ENCODE measurements at regions not wholly inside any gene's neighbourhood (a gene's known extent, or its start where the extent isn't known, plus 50 kb on each side); places are given as distances from the start of the nearest gene placed in this dataset.

GRCh38 chr12:28137414-28137813 lies 52.8 kb upstream of the CCDC91 start:
- no peaks in the 10 kb centered on the region for H3K79me2 ChIP-seq (ENCODE audit: insufficient read depth, low read length)
- H3K9me3 ChIP-seq (ENCODE audit: control insufficient read depth in 1 of 2, insufficient read depth in 1 of 2, low read depth in 1 of 2, low read length in 2 of 2), result no peaks in the 10 kb centered on the region
- no peak for TF ChIP-seq POLR2AphosphoS5 (IDR thresholded peaks at IDR 0.05; ENCODE audit: low read depth, low read length)
- TF ChIP-seq EZH2phosphoT487 (IDR thresholded peaks at IDR 0.05; ENCODE audit: borderline replicate concordance), result no peak
- no peak for TF ChIP-seq ELF1 (IDR thresholded peaks at IDR 0.05; ENCODE audit: borderline replicate concordance, low read depth)
- TF ChIP-seq MAX (IDR thresholded peaks at IDR 0.05), result no peak
- TF ChIP-seq REST (IDR thresholded peaks at IDR 0.05; ENCODE audit: low read depth), result no peak
- no peak for TF ChIP-seq CTCF (IDR thresholded peaks at IDR 0.05 in 2 of 3, conservative IDR thresholded peaks at IDR 0.05 in 1 of 3; ENCODE audit: borderline replicate concordance in 1 of 3, insufficient read depth in 1 of 3, low read depth in 2 of 3, low read length in 2 of 3)
- TF ChIP-seq ZBTB33 (IDR thresholded peaks at IDR 0.05; ENCODE audit: extremely low read depth, insufficient replicate concordance, low read length), result no peak
- no peak for TF ChIP-seq RAD21 (IDR thresholded peaks at IDR 0.05; ENCODE audit: low read depth)
- TF ChIP-seq ATF3 (IDR thresholded peaks at IDR 0.05), result no peak
- H3K27me3 ChIP-seq (ENCODE audit: insufficient read depth, low read length), result no peaks in the 10 kb centered on the region
- RAD21 ChIA-PET (ENCODE audit: low non-redundant PET in 1 of 2, low total read pairs in 2 of 2, uncharacterized antibody in 2 of 2, unreplicated experiment in 2 of 2), result no interaction called here
- no peak overlapping the region for H3K27ac ChIP-seq (ENCODE audit: low read depth, low read length)
- no TSS peak for BruUV-seq (replicated peaks)
- CTCF ChIA-PET, result no interaction called here
- POLR2A ChIA-PET, result no interaction called here
- H3K4me2 ChIP-seq (ENCODE audit: low read length), result no peak overlapping the region
- ATAC-seq (no peak), DNase-seq (ENCODE audit: low read depth, low spot score) (no peak)
- H3K9me2 ChIP-seq (ENCODE audit: insufficient read depth), result no peaks in the 10 kb centered on the region
- H3K4me1 ChIP-seq (ENCODE audit: control insufficient read depth in 1 of 2, insufficient read depth in 2 of 2, low read length in 2 of 2), result no peaks in the 10 kb centered on the region
- H3K36me3 ChIP-seq (ENCODE audit: control insufficient read depth in 1 of 2, insufficient read depth in 2 of 2, low read length in 2 of 2), result no peaks in the 10 kb centered on the region
- no peak overlapping the region for H2AFZ ChIP-seq (ENCODE audit: low read depth, low read length, poor library complexity, severe bottlenecking)
- no peak overlapping the region for H3K9ac ChIP-seq (ENCODE audit: low read length)
- no peaks in the 10 kb centered on the region for H4K20me1 ChIP-seq (ENCODE audit: insufficient read depth)
- intact Hi-C loops (cut with micrococcal nuclease), result no loop called here
- H3K4me3 ChIP-seq (replicated peaks in 1 of 2; ENCODE audit: low read depth in 1 of 2, low read length in 2 of 2), result no peak overlapping the region

Measured in HCT116 (cell line).